ENCODE measurements at regions not wholly inside any gene's neighbourhood (a gene's known extent, or its start where the extent isn't known, plus 50 kb on each side); places are given as distances from the start of the nearest gene placed in this dataset.

DNA sequence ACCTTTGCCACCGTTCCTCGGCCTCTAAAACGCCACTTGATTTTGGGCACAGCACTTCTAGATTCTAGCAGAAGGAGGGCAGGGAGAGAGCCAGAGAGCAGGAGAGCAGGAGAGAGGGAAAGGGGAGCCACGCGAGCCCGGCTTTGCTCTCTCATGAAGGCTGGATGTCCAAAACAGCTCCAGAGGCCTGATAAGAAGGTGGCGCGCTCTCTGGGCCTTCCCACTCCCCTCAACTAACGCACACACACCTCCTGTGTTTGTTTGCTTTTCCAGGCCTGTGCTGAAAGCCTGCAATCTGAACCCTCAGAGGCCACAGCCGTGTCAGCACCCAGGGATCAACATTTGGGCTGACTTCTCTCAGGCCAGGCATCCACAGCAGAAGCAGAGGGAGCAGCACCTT, 184.8 kb upstream of the SOX11 start:
- DNase-seq (ENCODE audit: missing footprints) (no peak), ATAC-seq (no peak)
- intact Hi-C loops (cut with DNase I) = no loop called here

DNA sequence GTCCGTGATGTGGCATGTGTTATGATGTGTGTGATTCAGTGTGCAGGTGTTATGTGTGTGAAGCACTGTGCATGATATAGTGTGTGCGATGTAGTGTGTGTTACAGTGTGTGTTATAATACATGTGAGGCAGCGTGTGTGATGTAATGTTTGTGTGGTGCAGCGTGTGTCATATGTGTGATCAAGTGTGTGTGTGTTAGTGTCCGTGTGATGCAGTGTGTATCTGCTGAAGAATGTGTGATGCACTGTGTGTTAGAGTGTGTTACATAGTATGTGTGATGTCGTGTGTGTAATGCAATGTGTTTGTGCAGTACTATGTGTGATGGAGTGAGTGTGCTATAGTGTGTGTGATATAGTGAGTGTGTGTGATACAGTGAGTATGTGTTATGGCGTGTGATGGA, 182.8 kb upstream of the SOX11 start:
- ATAC-seq (no peak), DNase-seq (ENCODE audit: missing footprints) (no peak)
- intact Hi-C loops (cut with DNase I) = no loop called here

DNA sequence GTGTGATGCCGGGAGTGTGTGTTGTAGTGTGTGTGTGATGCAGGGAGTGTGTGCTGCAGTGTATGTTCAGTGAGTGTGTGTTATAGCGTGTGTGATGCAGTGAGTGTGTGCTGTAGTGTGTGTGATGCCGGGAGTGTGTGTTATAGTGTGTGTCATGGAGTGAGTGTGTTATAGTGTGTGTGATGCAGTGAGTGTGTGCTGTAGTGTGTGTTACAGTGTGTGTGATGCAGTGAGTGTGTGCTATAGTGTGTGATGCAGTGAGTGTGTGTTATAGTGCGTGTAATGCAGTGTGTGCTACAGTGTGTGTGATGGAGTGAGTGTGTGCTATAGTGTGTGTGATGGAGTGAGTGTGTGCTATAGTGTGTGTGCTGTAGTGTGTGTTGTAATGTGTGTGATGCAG, 182.1 kb upstream of the SOX11 start:
- no peak for ATAC-seq

DNA sequence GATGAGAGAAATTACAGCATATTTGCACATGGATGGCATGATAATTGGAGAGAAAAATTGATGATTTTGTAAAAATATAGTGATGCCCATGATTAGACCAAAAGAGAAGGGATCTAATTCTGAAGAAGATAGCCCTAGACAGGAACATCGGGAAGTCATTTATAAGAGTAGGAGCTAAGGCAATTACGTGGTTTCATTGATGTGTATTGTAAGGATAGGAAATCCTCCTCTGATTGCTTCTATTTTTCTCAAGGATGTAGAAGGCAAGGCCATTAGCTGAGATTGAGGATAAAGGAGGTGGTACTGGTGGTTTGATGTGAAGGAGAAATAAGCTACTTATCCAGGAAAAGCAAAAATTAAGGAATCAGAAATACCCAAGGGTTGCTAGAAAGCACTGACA, 176.5 kb upstream of the SOX11 start:
- DNase-seq (ENCODE audit: missing footprints) (no peak), ATAC-seq (no peak)
- intact Hi-C loops (cut with DNase I) = no loop called here

More for the DNA sequence above, 182.1 kb upstream of the SOX11 start:
- no peak for DNase-seq (ENCODE audit: missing footprints)
- intact Hi-C loops (cut with DNase I) = no loop called here

DNA sequence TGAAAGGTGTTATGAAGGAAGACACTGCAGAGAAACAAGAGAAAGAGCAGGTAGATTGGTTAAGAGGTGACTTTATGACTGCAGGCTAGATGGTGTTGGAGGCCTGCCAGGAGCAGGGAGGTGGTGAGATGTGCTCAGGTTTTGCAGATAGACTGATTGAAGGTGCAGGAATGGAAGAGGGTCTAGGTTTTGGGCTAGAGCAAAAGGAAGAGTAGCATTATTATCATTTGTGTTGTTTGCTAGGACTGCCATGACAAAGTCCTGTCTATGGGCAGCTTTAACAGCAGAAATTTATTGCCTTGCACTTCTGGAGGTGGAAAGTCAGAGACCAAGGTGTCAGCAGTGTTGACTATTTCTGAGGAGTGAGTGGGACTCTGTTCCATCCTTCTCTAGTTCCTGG, 172.9 kb upstream of the SOX11 start:
- intact Hi-C loops (cut with DNase I) = no loop called here
- DNase-seq (ENCODE audit: missing footprints) (no peak), ATAC-seq (no peak)

DNA sequence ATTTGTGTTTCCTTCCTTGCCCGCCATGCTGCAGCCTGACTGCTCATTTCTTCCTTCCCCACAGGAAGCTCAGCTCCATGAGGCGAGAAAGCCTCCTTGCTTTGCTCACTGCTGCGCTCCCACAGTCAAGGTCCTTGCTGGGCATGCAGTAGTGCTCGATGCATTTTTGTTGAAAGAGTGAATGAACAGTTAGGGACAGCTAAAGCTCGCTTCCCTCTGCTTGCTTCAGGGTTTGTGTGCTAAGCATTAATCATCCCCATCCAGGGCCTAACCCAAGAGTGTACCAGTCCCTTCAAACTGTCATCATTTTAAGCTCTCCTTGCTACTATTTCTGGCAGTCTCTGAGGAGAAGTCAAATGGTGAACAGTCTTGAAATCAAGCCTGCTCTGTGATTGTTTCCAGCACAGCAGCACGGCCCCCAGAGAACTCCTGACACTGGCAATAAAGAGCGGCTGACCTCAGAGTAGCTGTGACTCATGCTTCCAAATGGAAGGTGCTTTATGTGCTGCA, 171.7 kb upstream of the SOX11 start:
- intact Hi-C loops (cut with DNase I) = no loop called here
- ATAC-seq (peak; percentile 94), DNase-seq (ENCODE audit: missing footprints) (no peak)

DNA sequence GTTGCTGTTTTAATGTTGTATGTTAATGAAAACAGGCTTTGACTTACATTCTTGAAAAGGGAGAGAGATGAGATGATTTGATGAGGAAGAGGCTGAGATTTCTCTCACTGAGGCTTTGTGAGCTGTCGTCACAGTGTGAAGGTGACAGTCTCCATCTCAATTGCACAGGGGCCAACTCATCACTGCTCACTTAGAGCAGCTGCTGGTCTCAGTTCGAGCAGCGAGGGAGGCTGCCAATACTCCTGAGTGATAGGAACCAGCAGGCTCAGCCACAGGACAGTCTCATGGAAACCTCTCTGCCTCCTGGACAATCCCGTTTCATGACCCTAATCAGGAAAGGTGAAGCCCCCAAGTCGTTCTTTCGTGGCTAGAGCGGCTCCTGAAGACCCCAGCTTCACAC, 170.7 kb upstream of the SOX11 start:
- ATAC-seq = peak; percentile 93
- no peak for DNase-seq (ENCODE audit: missing footprints)
- intact Hi-C loops (cut with DNase I) = no loop called here

DNA sequence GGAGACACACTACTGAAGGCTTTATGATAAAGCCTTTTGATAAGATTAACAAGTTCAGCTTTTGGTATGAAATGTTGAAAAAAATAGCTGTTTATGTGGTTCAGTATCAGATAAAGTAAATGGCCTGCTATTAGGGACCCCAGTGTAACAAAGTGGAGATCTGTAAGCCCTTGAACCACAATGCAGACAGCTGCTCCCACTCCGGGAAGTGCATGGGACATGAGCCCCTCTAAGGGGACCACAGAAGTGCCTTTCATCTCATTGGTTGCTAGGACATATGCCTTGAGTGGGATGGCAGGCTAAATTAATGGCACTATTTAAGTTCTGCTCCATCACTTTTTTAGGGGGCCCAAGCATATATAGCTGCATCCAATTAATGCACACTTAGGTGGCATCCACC, 167.6 kb upstream of the SOX11 start:
- DNase-seq (ENCODE audit: missing footprints) = no peak
- intact Hi-C loops (cut with DNase I) = no loop called here
- no peak for ATAC-seq

DNA sequence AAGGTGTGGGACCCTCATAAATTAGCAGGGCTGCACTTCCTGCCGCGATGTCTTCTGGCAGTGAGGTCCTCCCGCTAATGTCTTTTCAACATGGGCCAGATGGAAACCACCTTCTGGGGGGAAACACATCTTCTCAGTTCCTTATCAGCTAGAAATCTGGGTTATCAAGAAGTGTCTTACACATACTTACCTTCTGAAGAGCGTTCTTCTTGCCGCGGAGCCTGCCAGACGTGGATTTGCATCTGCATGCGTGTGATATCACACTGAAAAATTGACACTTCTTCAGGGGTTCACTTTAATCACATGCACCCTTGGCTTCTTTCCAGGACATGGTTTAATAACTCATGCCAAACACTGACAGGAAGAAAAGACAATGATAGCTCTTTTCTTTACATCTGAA, 163.5 kb upstream of the SOX11 start:
- ATAC-seq = no peak
- no peak for DNase-seq (ENCODE audit: missing footprints)
- intact Hi-C loops (cut with DNase I) = no loop called here

DNA sequence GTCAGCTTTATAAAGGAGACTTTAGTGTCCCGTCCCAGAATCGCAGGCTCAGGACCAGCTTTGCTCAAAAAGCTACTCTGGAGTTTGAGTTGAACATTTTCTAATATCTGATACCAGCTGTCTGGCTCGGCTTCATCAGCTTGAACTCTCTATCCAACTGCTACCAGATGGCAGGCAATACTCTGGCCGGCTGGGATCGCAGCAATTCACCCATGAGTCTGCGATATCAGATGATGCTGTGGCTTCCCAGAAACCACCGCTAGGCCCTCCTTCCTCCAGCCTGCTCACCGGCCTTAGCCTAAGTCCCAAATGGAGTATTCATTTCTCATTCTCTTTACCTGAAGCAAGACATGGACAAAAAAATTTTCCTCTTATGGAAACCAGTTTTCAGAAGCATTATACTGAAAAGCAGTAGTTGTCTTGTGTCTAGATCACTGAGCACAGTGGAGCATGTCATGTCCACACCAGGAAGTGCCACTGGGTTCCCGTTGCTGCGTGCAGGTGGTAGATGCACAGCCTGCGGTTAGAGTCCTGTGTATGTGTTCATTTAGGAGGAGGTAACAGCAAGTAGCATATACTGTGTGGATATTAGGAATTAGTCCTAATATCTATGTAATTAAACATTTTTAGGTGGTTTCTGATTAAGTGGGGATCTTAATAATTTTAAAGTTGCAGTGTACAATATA, 162.0 kb upstream of the SOX11 start:
- no peak for DNase-seq (ENCODE audit: missing footprints)
- intact Hi-C loops (cut with DNase I) = no loop called here
- ATAC-seq = no peak

DNA sequence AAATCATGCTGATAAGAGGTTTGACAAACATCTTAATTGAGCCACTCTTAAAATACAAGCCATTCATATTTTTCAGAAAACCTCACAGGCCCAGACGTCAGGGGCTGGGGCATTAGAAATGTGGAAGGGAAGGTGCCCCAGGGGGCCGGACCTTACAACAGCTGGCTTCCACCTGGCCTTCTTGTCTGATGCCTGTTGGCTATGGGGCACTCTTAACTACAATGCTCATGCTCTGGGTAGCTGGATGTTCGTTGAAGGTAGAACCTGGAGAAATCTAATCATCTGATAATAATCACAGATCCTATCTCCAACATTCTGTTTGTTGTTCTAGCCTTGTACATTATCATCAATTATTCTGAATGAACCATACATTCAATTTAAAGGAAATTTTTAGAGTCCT, 156.9 kb upstream of the SOX11 start:
- intact Hi-C loops (cut with DNase I) = no loop called here
- DNase-seq (ENCODE audit: missing footprints) (no peak), ATAC-seq (no peak)

DNA sequence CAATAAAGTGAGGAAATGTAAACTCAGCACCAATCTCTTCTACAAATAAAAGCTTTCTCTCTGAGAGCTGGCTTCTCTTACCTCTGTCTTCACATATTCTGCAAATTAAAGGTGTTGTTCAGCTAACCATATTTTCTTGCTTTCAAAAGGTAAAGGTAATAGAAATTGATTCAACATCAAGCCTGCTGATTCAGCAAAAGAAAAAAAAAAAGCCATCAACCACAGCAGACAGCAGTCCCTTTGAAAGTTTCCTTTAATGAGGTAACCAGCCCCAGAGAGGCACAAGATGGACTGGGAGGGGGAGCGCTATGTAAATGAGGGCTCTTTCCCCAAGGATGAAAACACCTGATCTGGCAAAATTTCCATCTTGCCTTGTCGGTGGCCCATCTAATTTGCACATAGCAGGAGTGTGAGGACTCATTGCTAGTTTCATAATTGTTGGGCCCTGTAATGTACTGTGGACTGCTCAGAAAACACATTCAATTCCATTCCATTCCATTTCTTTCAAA, 154.9 kb upstream of the SOX11 start:
- no peak for ATAC-seq
- DNase-seq (ENCODE audit: missing footprints) = no peak
- intact Hi-C loops (cut with DNase I) = no loop called here

DNA sequence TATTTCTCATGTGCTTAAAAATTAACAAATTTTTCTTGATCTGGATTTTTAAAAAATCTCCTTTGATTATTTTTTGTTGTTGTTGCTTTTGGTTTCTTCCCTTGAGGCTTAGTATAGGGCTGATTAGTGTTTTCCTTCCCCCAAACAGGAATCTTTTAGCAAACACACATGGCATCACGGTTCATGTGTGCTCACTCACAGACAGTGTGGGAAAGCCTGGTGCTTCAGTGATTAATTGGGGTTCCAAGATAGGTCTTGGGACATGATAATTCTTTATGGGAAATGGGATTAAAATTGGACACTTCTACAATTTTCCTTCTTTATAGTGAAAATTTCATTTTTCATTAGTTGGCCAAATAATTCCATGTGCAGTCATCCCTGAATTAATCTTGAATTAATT, 153.9 kb upstream of the SOX11 start:
- intact Hi-C loops (cut with DNase I) = no loop called here
- no peak for ATAC-seq
- DNase-seq (ENCODE audit: missing footprints) = no peak

DNA sequence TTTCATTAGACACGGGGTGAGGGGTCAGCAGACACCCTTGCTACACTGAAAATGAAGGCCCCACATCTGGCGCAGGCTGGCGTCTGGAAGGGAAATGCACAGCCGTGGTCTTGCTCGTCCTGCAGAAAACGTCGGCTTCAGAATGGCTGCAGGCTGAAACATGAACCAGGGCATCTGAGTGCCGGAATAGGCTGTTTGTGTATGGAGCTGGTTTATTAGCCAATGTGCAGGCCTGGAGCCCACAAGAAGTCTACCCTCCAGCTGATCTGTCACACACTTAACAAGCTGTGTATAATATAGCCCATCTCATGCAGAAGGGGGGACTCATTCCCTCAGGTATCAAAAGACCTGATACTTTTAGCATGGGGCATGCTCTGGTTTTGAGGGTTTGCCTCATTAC, 153.4 kb upstream of the SOX11 start:
- ATAC-seq (no peak), DNase-seq (ENCODE audit: missing footprints) (no peak)
- intact Hi-C loops (cut with DNase I) = no loop called here

DNA sequence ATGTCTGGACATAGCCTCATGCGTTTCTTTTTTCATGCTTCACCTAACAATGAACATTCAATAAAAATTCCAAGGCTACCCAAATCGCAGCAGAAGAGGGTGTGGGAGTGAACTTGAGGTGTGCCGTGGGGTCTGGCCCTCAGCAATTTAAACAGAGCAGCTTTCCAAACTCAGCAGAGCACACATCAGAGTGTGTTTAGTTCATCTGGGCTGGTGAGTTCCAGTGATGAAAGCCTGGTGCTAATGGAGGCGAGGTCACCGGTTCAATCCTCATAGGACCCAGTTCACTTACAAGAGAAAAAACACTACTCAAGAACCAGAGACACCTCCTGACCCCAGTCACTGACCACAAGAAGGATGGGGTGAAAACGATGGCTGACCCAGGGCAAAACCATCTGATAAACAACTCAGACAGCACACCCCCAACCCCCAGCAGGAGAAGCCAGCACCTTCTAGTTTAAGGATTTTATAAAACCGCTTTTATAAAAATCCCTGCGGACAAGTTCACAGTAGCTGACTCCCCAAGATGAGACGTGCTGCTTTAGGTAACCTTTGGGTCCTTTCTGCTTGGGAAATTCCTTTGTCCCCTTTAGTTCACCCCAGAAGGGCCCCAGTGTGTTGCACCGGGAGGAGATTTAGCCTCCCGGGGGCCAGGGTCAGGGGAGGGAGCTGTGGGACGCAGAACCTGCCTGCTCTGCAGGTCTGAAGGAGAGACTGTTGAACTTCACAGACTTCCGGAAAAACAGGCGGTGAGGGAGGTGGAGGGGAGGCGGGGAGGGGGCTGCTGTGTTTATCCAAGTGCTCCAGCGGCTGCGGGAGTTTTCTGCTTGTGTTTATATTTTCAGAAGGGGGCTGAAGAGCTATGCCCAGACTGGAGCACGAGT, 152.7 kb upstream of the SOX11 start:
- intact Hi-C loops (cut with DNase I) = no loop called here
- DNase-seq (ENCODE audit: missing footprints) (no peak), ATAC-seq (no peak)

DNA sequence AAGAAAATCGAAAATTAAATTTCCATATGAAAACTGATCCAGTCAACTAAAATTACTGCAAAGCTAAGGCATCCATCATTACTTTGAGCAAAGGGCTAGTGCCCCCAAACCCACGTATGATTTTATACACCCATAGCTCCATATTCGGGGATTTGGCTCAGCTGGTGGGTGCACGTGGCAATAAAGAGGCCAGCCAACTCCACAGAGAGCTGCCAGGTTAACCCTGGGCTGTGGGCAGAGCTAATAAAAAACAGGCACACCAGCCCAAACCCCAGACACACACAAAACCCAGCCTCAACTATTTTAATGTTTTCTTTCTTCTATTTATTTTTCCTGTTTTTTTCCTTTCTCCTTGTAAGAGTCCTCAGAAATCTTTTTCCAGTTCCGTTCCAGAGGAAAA, 151.3 kb upstream of the SOX11 start:
- intact Hi-C loops (cut with DNase I) = no loop called here
- DNase-seq (ENCODE audit: missing footprints) (no peak), ATAC-seq (no peak)

DNA sequence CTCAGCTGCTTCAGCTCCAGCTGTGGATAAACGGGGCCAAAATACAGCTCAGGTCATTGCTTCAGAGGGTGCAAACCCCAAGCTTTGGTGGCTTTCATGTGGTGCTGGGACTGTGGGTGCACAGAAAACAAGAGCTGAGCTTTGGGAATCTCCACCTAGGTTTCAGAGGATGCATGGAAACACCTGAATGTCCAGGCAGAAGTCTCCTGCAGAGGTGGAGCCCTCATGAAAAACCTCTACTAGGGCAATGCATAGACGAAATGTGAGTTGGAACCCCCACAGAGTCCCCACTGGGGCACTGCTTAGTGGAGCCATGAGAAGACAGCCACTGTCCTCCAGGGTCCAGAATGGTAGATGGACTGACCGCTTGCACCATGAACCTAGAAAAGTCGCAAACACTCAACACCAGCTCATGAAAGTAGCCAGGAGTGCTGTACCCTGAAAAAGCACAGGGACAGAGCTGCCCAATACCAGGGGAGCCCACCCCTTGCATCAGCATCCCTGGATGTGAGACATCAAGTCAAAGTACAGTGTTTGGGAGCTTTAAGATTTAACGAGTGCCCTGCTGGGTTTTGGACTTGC, 147.9 kb upstream of the SOX11 start:
- no peak for ATAC-seq
- DNase-seq (ENCODE audit: missing footprints) = no peak
- intact Hi-C loops (cut with DNase I) = no loop called here

DNA sequence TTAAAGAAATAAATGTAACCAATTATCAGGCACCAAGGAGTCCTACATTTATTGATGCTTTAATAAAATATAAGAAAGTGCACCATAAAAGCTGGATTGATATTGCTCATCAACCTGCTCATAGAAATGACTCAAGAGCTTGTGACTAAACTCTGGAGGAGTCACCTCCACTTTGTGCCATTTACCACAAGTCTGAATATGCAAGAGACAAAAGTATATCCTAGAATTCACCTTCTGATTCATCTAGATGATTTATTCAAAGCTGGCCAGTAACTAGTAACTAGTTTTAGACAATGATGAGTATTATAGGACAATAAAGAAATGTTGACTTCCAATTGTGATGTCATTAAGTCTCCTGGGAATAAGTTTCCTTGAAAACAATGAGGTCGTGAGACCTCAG, 146.0 kb upstream of the SOX11 start:
- ATAC-seq = no peak
- no peak for DNase-seq (ENCODE audit: missing footprints)
- intact Hi-C loops (cut with DNase I) = no loop called here

DNA sequence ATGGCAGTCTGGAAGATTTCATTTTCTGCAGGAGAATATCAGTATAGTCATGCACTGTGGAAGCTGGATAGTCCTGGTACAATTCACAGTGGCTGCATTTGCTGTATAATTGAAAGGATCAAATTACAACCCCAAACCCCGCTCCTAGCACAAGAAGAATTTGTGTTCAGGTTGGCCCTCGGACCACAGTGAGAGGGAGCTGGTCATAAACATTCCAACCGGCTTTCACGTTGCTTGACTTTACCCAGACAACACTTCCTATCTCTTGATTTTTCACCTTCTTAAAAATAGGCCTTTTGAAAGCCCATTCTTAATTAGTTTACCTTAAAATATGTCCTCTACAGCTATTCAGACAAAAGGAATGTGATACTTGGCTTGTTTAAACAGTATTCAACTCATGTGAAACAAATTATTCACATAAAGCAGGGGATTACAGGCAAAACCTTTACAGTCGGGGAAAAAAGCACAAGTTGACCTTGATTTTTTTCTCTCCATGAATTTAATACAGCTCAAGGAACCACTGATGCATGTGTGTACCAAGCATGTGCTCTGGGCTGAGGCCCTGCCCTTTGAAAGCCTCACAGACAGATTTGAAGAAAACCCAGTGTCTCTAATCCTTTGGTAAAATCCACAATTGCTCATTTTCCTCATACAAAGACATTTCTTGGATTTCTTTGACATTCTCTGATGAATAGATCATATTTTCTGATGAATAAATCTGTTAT, 143.0 kb upstream of the SOX11 start:
- ATAC-seq (no peak), DNase-seq (ENCODE audit: missing footprints) (no peak)
- intact Hi-C loops (cut with DNase I) = no loop called here
